GM21723 (cell line): ENCODE measurements at regions not wholly inside any gene's neighbourhood (a gene's known extent, or its start where the extent isn't known, plus 50 kb on each side); places are given as distances from the start of the nearest gene placed in this dataset.

ENCODE experiments used
- ATAC-seq: cut with Tn5 transposase; IDR thresholded peaks from one replicate; pipeline ENCODE4 v1.9.1; 2021; ENCODE audit warnings: mild to moderate bottlenecking, moderate library complexity; ENCODE audit not compliant: unreplicated experiment

GRCh38 chr11:26225646-26226045 lies 106.3 kb upstream of the ANO3 start:
- ATAC-seq, result no peak

- peak; percentile 92 for ATAC-seq
These were observed 104.6 kb upstream of the ANO3 start for GRCh38 chr11:26227301-26227746.

DNA sequence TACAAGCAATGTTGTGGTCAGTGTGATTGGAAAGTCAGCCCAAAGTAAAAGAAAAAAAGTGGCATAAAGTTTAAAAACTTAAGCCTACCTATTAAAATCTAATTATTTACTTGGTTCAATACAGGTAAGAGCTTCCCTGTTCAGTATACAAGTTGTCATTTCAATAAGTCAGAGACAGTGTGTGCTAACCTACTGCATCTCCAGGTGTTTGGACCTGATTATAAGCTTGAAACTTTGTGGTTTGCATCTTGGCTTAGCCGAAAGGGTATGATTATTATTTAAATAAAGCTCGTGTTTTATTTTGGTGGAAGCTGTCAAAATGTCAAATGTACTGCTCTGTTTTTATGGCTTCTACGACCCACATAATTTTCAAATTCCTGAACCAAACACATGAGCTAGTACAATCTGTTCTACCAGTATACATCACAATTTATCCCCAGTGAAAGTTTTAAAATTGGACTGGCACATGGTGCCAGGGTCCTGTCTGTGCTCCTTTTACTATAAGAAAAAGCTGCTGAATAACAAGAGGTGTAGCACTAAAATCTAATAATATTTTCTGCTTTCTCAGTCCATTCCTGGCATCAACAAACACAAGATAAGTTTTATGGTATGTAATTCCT lies 103.9 kb upstream of the ANO3 start:
- no peak for ATAC-seq

DNA sequence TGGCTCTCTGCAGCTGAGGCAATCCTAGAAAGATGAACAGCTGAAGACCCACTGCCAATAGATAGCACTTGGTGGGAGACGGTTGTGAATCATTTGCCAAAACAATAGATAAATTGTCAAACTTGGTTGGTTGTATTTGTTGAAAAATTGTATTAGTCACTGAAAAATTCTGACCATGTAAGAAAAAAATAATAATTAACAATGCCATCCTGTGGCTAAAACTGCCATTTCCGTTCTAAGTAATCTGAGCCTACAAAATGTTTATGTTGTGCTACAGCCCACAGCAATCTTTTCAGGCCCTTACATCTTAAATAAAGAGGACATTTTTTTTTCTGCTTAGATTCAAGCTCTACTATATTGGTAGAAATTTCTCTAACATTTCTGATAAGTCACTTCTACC lies 103.2 kb upstream of the ANO3 start:
- ATAC-seq, result no peak

DNA sequence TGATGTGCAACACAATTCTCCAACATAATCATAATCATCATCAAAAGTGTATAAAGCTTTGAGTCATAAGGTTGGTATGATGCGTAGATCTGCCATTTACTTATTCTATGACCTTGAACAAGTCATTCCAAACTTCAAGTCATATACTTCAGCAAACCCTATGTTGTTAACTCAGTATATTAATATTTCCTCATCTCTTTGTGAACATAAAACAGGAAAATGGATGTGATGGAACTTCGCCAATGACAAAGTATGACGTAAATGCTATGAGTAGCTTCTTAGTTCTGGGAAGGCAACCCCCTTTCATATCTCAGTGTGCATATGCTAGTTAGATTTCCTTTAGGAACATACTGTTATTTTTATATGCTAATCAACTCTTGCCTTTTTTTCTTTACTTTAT lies 102.7 kb upstream of the ANO3 start:
- no peak for ATAC-seq

- ATAC-seq, result no peak
These were observed 101.9 kb upstream of the ANO3 start for GRCh38 chr11:26229981-26230380.

DNA sequence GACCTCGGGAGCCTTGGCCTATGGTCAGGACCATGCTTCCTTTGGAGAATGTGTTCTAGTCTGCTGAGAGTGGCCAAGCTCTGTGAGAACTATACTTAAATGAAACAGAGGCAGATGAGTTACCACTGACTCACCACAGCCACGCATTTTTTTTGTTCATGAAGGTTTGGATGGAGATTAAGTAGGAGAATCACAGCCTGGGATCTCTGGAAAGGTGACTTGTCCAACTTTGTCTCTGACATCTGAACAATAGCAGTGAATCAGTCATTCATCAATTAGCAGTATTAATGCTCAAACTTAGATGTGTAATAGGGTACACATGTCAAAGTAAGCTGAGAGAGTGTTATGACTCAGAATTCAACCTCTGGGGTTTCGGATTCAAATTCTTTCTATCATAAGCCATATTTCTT lies 100.7 kb upstream of the ANO3 start:
- no peak for ATAC-seq

DNA sequence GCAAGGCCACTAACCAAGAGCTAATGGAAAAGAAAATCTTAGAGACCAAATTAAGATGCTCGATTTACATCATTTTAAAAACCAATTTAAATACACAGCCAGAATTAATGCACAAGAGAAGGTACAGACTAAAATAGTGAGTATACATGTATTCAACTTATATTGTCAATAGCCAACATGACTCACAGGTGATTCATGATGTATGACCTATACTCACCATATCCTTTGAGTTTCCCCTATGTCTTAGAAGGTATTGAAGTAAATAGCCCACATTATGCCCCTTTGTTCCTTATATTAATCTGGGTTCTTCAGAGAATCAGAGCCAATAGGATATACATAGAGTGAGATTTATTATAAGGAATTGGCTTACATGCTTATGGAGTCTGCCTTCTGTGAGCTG lies 97.5 kb upstream of the ANO3 start:
- ATAC-seq, result no peak

GRCh38 chr11:26243426-26243825 lies 88.5 kb upstream of the ANO3 start:
- ATAC-seq, result no peak

GRCh38 chr11:26244207-26244606 lies 87.7 kb upstream of the ANO3 start:
- ATAC-seq, result no peak

GRCh38 chr11:26245046-26245445 lies 86.9 kb upstream of the ANO3 start:
- ATAC-seq, result no peak

DNA sequence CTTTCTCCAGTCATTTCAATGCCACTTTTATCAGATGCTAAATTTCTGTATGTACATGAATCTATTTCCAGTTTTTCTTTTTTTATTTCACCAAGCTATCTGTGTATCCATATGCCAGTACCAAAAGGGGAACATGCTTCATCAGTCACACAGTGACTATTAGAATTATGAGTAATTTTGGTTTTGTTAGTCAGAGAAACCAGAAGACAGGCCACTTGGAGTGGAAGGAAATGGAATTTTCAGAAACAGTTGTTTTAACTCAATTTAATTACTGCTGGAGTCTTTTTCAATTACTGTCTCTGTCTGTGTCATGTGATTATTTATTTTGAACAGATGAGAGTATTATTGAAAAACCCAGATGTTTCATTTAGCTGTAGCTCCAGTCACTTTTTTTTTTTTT lies 84.6 kb upstream of the ANO3 start:
- no peak for ATAC-seq

GRCh38 chr11:26248661-26249060 lies 83.3 kb upstream of the ANO3 start:
- ATAC-seq, result no peak

DNA sequence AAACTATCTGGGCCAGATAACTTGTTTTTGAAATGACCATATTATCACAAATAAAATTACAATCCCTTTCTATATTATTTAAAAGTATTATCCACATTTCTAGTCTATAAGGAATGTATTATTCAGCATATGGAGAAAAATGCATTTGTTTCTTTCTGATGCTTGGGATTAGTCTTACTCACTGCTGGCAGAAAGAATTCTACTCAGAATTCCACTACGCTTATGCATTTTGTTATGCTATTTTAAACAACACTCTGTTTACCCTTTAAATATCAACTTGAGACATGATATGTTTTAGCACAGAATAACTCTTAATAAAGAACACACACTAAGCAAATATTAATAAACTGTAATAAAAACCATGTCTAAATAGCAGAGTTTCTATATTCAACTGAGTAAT lies 77.6 kb upstream of the ANO3 start:
- ATAC-seq, result no peak

GRCh38 chr11:26263769-26264168 lies 68.2 kb upstream of the ANO3 start:
- ATAC-seq, result no peak

DNA sequence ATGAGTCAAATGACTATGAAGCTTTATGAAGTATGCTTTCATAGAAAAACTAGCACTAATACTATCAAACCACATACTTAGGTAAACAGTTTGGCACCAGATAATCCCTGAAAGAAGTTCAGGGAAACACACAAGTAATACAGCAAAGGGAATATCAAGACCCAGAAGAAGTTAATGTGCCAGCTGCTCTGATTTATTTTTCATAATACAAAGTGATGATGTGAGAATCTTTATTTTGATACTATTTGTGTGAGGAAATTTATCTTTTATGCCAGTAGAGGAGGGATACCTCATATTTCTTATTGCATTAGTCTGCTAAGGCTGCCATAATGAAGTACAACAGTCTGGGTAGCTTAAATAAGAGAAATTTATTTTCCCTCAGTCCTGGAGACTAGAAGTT lies 67.7 kb upstream of the ANO3 start:
- no peak for ATAC-seq

- ATAC-seq, result no peak
These were observed 62.8 kb upstream of the ANO3 start for GRCh38 chr11:26268980-26269660.

DNA sequence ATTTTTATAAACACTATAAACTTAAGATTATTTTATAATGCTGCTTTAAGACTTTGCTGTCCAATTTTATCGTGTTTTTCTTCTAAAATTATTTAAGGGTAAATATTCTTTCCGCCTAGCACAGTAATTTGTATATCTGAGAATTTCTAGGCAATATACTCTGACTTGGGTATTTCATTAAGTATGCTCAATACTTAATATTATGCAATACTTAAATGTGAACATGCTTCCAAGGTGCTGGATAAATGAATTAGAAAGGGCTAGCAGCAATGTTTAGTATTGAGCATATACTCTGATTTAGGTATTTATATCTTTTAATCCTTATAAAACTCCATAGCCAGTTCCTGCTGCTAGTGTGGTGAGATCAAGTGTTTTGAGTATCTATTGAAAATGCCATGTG lies 60.3 kb upstream of the ANO3 start:
- no peak for ATAC-seq

DNA sequence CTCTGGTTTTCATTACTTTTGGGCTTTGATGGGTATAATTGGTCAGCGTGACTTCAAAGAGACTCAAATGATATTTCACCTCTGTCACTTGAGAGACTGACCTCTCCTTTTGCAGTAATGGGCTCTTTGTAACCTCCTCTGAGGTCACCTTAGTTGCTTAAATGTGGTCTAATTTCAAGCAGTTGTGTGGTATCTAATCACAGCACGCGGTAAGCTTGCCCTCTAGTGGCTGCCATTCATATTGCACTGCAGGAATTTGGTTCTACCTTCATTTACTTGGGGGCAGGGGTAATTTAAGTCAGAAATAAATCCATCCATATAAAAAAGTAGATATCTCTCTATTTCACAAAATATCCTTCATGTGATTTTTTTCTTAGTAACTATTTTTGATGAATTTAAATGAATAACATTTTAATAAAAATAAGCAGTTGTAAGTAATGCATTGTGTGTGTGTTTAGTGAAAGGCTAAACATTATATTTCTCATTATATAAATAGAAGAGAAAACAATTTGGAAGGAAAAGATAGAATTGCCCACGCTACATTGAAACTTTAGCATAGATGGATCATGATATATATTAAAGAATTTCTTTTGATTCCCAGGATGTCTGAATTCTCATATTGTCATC lies 55.0 kb upstream of the ANO3 start:
- peak; percentile 96 for ATAC-seq

GRCh38 chr11:26278354-26278753 lies 53.6 kb upstream of the ANO3 start:
- ATAC-seq, result no peak
